HL-60/S4 (cell line): ENCODE measurements at regions not wholly inside any gene's neighbourhood (a gene's known extent, or its start where the extent isn't known, plus 50 kb on each side); places are given as distances from the start of the nearest gene placed in this dataset.

ENCODE experiments used
- in situ Hi-C: fragments of 300-500 bp; cut with MboI; formaldehyde crosslinking; loops from 2 replicates; pipeline ENCODE4 v1.14.3; 2022; ENCODE audit warnings: low sequenced_read_pairs

GRCh38 chr6:19492636-19493405 lies 344.3 kb upstream of the ID4 start:
- in situ Hi-C loops: no loop called here

GRCh38 chr6:19501737-19502245 lies 335.4 kb upstream of the ID4 start:
- in situ Hi-C loops: no loop called here

GRCh38 chr6:19502301-19502700 lies 334.9 kb upstream of the ID4 start:
- in situ Hi-C loops: no loop called here

DNA sequence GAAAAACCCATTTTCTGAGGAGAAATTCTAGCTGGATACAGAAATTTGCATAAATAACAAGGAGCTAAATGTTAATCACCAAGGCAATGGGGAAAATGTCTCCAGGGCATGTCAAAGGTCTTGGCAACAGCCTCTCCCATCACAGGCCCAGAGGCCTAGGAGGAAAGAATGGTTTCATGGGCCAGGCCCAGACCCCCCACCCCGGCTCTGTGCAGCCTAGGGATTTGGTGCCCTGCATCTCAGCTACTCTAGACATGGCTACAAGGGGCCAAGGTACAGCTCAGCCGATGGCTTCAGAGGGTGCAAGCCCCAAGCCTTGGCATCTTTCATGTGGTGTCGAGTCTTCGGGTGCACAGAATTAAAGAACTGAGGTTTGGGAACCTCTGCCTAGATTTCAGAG lies 321.2 kb upstream of the ID4 start:
- in situ Hi-C loops: no loop called here

GRCh38 chr6:19519941-19520340 lies 317.2 kb upstream of the ID4 start:
- in situ Hi-C loops: no loop called here

DNA sequence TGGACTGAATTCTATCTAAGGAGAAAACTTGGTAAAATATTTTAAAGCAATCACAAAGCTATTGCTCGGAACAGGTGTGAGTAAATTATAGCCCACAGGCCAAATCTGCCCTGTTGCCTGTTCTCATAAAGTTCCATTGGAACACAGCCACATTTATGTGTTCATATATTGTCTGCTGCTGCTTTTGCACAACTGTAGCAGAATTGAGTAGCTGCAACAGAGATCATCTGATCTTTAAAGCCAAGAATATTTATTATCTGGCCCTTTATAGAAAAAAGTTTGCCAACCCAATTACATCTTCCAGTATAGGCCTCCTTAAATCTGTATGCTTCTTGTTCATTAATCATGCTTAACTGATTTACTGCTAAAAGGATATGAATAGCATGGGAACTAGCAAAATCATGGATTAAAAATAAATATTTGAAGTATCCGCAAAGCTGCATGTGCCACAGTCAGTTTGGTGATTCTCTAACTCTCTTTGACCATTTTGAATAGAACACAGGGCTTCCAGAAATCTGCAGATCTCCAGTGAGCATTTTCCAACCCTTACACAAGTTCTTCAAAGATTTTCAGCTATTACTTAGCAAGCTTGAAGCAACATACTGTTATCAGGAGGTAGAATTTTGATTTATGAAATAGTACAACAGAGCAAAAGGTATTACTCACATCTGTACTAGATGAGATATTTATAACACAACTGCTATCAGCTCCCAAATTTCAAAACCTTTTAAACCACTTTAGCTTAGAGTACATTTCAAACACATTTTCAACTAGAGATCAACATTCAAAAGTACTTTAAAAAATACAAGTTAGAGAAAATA lies 312.6 kb upstream of the ID4 start:
- in situ Hi-C loops: no loop called here

DNA sequence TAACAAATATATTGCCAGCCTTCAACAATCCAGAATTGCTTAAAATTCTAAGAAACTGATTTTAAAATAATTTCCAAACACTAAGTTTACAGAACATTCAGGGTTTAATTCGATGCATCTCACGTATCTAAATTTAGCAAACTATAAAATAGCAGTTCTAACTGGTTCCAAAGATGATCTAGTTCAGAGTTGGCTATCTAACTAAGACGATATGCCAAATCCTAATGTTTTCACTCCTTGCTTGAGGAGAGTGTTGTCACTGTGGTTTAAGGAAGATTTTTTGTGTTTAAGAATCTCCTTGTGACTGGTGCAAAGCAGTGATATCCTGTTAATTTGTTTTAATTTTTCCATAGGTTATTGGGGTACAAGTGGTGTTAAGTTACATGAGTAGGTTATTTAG lies 311.5 kb upstream of the ID4 start:
- in situ Hi-C loops: no loop called here

GRCh38 chr6:19530188-19530587 lies 307.0 kb upstream of the ID4 start:
- in situ Hi-C loops: no loop called here

DNA sequence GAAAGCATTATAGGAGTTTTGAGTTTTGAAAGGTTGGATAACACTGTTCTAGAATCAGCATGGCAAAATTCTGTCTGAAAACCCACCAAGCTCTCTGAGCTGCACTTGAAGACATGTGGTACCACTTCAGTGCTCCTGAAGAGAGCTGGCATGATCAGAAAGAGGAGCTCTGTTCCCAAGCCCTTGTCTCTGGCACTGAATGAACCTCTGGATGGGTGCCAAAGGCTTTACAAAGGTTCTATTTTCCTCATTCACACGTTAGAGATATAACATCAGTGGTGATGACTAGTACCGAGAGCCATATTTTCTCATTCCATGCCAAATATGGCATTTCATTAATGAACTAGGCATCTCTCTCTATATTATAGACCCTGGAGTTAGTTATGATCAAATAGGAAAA lies 301.8 kb upstream of the ID4 start:
- in situ Hi-C loops: no loop called here

- in situ Hi-C loops: no loop called here
Observed at GRCh38 chr6:19536838-19537237, 300.3 kb upstream of the ID4 start.

GRCh38 chr6:19538096-19538495 lies 299.1 kb upstream of the ID4 start:
- in situ Hi-C loops: no loop called here

DNA sequence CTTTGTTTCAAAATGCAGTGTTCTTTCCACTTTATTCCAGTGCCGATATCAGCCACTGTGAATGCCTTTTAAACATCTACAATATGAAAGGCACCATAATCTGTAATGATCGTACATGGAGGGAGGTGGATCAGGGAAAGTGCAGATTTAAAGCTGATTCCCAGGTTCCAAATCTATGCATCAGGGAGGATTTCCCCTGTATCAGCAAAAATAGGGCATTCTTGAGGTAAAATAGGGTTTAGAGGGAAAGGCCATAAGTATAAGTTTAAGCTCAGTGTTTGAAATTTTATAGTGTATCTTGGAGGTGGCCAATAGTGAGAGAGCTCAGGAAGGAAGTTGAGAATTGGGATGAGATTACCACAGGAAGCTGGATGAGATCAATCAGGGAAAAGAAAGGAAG lies 289.7 kb upstream of the ID4 start:
- in situ Hi-C loops: no loop called here

DNA sequence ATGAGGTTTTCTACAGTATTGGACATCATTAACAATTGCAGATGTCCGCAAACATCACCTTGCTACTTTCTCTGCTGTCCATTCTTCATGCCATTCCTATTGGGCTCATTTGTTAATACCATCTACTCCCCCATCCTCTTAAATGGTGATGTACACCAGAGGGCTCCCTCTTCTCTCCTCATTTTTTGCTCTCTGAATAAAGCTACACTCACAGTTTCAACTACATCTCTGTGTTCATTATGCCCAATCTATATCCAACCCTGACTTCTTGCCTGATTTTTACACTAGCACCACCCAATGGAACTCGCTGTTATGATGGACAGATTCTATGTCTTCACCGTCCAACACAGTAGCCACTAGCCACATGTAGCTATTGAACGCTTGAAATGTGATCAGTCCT lies 288.1 kb upstream of the ID4 start:
- in situ Hi-C loops: no loop called here

- in situ Hi-C loops: no loop called here
Observed at GRCh38 chr6:19550380-19550779, 286.8 kb upstream of the ID4 start.

- in situ Hi-C loops: no loop called here
Observed at GRCh38 chr6:19551611-19552010, 285.6 kb upstream of the ID4 start.

- in situ Hi-C loops: no loop called here
Observed at GRCh38 chr6:19552076-19552475, 285.1 kb upstream of the ID4 start.

DNA sequence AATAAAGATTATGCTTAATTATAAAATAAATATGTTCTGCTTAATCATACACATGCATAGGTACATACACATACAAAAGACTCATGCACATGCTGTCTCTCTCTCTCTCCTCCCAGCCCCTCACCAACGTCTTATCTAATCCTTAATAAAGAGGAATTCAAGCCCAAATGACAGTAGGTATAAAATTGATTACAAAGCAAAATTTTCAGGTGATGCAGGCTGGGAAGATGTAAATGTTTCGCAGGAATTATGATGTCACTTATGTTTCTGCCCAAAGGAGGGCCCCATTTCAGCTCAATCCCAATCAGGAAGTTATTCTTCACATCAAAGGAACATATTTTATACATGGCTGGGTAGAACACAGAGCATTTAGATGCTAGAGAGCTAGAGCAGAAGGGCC lies 284.6 kb upstream of the ID4 start:
- in situ Hi-C loops: no loop called here

DNA sequence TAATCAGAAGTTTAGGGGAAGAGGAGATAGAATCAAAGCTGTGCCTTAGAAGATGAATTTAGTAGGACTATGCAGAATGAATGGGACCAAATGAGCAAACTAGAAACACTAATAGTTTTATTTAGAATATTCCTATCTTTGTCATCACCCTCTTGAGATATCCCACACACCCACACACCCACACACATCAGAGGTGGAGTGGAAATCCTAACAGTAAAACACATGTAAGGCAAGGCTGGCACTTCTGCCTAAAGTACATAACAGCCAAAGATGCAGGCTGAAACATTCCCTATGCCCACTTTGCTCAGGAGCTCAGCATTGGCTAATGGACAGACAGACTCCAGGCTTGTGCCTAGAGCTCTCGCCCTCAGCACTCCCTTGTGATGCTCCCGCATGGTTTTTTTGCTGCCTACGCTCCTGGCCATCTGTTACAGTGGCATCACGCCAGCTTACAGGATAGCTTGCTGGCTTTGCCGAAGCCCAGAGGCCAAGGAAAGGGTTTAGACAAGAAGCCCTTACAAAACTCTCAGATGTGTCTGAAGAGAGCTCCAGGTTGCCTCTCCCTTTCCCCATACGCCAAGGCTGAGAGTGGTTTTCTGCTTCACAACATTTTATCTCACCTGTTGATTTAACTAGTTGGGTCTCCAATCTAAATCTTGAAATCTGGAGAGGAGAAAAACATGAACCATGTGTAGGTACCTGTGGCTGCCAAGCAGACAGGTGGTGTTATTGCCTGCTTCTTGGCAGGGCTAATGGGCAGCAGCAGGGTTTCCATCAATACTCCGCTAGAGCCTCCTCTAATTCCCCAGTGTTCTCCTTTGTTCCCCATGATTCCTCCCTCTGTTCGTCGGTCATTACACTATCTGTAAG lies 282.6 kb upstream of the ID4 start:
- in situ Hi-C loops: no loop called here

DNA sequence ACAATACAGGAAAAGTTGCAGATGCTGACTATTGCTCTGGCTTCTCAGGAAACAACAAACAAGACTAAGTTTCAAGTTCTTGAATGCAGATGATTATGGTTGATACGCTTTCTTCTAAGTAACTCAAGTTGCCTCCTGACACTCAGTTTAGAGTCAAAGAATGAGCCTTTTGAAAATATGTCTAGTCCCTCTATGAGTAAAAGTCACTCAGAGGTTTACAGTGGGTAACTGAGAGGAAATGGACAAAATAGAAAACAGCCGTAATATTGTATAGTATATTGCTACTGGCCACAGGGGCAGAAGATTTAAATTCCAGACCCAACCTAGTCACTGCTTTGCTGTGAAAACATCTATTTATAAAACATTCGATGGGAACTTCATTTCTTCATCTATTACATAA lies 280.0 kb upstream of the ID4 start:
- in situ Hi-C loops: no loop called here

DNA sequence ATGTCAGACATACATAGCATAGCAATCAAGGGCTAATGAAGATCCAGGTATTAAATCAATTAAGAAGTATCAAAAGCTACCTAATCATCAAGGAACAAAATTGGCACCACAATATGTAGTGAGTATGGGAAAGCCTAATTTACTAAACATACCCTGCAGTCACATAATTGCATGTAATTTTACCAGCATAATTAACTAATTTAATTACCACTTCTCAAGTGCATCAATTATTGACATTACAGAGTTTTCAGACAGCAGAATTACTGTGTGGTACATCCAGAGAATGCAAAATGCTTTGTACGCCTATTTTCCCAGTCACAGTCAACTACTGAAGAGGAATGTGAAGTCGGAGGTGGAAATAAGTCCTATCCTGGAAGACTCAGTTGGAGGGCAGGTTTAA lies 279.0 kb upstream of the ID4 start:
- in situ Hi-C loops: no loop called here

- in situ Hi-C loops: no loop called here
Observed at GRCh38 chr6:19558934-19559333, 278.2 kb upstream of the ID4 start.
